Sigmoid colon (tissue), 4 donors: ENCODE measurements at regions not wholly inside any gene's neighbourhood (a gene's known extent, or its start where the extent isn't known, plus 50 kb on each side); places are given as distances from the start of the nearest gene placed in this dataset.

Experiments
- POLR2A ChIP-seq, 2 donors: fragments of 450-650 bp; IDR thresholded peaks; one replicate each; pipeline ENCODE4 v1.6.1; 2016; ENCODE audit warnings: antibody characterized with exemption in 2 of 2, mild to moderate bottlenecking in 2 of 2, moderate library complexity in 2 of 2
- POLR2AphosphoS5 ChIP-seq, 4 donors: sonication (generic); formaldehyde crosslinking; IDR thresholded peaks; one replicate each; pipeline ENCODE4 v1.6.1; 2017; ENCODE audit warnings: antibody characterized with exemption in 4 of 4
- TF ChIP-seq, protein P1 (sequence below), 4 experiments: fragments of 450-650 bp in 3 of 4; fragments of 200-600 bp in 1 of 4; IDR thresholded peaks; one replicate each; pipeline ENCODE4 v1.5.1; 2016 to 2019; ENCODE audit warnings: antibody characterized with exemption in 4 of 4, mild to moderate bottlenecking in 3 of 4, moderate library complexity in 2 of 4

DNA sequence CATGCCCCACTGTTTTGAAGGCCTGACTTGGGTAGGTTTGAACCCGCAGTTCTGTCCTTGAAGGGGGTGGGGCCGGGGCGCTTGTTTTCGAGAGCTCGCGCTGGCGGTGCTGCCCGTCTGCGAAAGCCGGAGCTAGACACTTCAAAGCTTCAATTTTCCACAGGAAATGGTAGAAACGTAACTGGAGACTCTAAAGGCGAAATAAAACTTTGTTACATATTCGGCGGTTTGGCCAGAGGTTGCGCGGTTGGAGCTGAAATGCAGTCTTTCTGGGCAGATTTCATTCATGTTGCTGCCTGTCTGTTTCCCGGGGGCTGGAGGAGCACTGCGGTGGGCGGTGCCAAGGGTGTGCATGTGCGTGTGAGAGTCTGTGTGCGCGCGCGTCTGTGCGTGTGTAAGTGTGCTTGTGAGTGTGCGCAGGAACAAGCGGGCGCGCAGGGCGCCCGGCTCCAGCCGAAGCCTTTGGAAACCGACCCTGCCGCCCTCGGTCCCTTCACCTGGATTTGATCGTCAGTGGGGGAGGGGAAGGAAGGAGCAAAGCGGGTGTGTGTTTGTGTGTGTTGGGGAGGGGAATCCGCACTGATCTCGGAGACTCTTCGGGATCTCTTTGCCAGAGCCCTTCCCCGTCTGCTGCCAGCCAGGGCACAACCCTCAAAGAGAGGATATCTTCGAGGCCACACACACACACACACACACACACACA is 227.7 kb upstream of the CRY1 start:
- TF ChIP-seq, protein P1, sequence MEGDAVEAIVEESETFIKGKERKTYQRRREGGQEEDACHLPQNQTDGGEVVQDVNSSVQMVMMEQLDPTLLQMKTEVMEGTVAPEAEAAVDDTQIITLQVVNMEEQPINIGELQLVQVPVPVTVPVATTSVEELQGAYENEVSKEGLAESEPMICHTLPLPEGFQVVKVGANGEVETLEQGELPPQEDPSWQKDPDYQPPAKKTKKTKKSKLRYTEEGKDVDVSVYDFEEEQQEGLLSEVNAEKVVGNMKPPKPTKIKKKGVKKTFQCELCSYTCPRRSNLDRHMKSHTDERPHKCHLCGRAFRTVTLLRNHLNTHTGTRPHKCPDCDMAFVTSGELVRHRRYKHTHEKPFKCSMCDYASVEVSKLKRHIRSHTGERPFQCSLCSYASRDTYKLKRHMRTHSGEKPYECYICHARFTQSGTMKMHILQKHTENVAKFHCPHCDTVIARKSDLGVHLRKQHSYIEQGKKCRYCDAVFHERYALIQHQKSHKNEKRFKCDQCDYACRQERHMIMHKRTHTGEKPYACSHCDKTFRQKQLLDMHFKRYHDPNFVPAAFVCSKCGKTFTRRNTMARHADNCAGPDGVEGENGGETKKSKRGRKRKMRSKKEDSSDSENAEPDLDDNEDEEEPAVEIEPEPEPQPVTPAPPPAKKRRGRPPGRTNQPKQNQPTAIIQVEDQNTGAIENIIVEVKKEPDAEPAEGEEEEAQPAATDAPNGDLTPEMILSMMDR (IDR thresholded peaks at IDR 0.05) = no peak
- TF ChIP-seq POLR2AphosphoS5 (IDR thresholded peaks at IDR 0.05) (no peak), POLR2A (IDR thresholded peaks at IDR 0.05) (no peak)
